ENCODE measurements at regions not wholly inside any gene's neighbourhood (a gene's known extent, or its start where the extent isn't known, plus 50 kb on each side); places are given as distances from the start of the nearest gene placed in this dataset.

DNA sequence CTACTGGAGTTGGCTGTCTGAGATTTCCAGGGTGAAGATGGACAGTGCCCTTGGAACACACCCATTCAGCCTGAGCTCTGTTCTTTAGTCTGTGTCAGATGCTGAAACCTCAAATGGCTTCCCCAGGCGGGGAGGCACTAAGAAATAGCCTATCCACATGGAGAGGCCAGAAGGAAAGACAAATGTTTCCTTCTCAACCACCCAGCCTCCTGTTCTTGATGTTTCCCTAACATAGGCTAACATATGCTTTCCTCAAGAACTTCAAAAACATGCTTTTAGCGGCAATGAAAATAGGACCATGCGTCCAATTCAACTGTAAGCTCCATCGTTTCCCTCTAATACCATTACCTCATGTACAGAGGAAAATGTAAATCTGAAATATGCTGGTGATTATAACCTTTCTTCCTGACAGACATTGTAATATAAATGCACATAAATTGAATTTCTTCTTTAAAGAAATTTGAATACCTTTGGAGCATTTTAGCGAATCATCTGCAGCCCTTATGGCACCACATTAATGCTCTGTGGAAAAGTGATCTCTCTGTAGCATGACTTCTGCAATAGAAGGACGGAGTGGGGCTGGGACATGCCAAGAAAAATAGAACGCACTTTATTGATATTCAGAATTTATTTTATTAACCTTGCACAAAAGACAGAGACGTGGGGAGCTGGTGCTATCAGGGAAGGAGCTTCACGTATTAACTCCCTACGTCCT is 60.1 kb downstream of the IRX3 start:
- no peaks in the 10 kb centered on the region for H3K36me3 Mint-ChIP-seq (ENCODE audit: low read depth)
- H3K27me3 Mint-ChIP-seq (ENCODE audit: insufficient read depth, low read depth, poor library complexity) = no peaks in the 10 kb centered on the region
- Histone ChIP-seq H3K79me2 (replicated peaks; ENCODE audit: insufficient read depth) (no peaks in the 10 kb centered on the region), H3K36me3 (ENCODE audit: insufficient read depth) (no peaks in the 10 kb centered on the region), H3K9me2 (ENCODE audit: insufficient read depth) (no peaks in the 10 kb centered on the region; the same call in 1 of the 2 replicates), H3K4me1 (ENCODE audit: insufficient read depth) (no peaks in the 10 kb centered on the region), H3K4me3 (no peak overlapping the region), H3F3A (replicated peaks; ENCODE audit: low read depth) (no peaks in the 10 kb centered on the region), H3K4me2 (no peak overlapping the region), H2AFZ (no peak overlapping the region), H4K20me1 (replicated peaks; ENCODE audit: insufficient read depth) (no peaks in the 10 kb centered on the region), H3K27ac (ENCODE audit: low read depth) (no peak overlapping the region), H3K27me3 (ENCODE audit: insufficient read depth) (no peaks in the 10 kb centered on the region)
- H3K4me1 Mint-ChIP-seq = no peaks in the 10 kb centered on the region
- DNase-seq (ENCODE audit: low spot score) (no peak), ATAC-seq (no peak)
- H3K4me3 Mint-ChIP-seq = no peak overlapping the region
- TF ChIP-seq JUNB (IDR thresholded peaks at IDR 0.05; ENCODE audit: unreplicated experiment) = no peak
- no peak for TF ChIP-seq POLR2AphosphoS5 (IDR thresholded peaks at IDR 0.05; ENCODE audit: low read depth)
- H3K27ac Mint-ChIP-seq = no peak overlapping the region
- peaks cover 7% of the 10 kb centered on the region; the same call in 2 of the 3 replicates for H3K9me3 Mint-ChIP-seq

DNA sequence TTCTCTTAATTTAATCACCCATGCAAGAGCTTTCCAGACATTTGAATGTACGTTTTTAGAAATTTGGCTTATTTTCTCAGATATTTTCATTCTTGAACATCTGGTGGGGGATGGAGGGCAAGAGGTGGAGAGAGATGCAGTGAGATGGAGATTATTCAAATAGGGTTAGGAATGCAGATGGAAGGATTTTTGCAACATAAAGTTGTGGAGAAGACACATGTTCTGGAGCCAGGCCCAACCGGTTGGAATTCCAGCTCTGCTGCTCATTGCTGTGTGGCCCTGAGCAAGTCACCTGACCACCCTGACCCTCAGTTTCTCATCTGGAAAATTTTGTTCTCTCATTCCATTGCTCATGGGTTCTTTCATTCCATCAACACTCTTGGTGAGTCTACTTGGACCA is 66.9 kb downstream of the IRX3 start:
- ATAC-seq = no peak
- no peak overlapping the region for H3K4me3 Mint-ChIP-seq
- TF ChIP-seq, protein P1, sequence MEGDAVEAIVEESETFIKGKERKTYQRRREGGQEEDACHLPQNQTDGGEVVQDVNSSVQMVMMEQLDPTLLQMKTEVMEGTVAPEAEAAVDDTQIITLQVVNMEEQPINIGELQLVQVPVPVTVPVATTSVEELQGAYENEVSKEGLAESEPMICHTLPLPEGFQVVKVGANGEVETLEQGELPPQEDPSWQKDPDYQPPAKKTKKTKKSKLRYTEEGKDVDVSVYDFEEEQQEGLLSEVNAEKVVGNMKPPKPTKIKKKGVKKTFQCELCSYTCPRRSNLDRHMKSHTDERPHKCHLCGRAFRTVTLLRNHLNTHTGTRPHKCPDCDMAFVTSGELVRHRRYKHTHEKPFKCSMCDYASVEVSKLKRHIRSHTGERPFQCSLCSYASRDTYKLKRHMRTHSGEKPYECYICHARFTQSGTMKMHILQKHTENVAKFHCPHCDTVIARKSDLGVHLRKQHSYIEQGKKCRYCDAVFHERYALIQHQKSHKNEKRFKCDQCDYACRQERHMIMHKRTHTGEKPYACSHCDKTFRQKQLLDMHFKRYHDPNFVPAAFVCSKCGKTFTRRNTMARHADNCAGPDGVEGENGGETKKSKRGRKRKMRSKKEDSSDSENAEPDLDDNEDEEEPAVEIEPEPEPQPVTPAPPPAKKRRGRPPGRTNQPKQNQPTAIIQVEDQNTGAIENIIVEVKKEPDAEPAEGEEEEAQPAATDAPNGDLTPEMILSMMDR (conservative IDR thresholded peaks at IDR 0.05; ENCODE audit: low read depth in 2 of 2) = no peak
- TF ChIP-seq NANOG (IDR thresholded peaks at IDR 0.05; ENCODE audit: borderline replicate concordance) (no peak), STAT1 (IDR thresholded peaks at IDR 0.05; ENCODE audit: unreplicated experiment) (no peak), EZH2 (IDR thresholded peaks at IDR 0.05; ENCODE audit: low read depth, unreplicated experiment) (no peak), CREB1 (CRISPR knock-in tag; IDR thresholded peaks at IDR 0.05; ENCODE audit: low read depth) (no peak), ZNF331 (CRISPR knock-in tag; IDR thresholded peaks at IDR 0.05; ENCODE audit: low read depth) (no peak), ZNF114 (CRISPR knock-in tag; IDR thresholded peaks at IDR 0.05) (no peak), JUNB (IDR thresholded peaks at IDR 0.05; ENCODE audit: unreplicated experiment) (no peak)
- TF ChIP-seq, protein P2, sequence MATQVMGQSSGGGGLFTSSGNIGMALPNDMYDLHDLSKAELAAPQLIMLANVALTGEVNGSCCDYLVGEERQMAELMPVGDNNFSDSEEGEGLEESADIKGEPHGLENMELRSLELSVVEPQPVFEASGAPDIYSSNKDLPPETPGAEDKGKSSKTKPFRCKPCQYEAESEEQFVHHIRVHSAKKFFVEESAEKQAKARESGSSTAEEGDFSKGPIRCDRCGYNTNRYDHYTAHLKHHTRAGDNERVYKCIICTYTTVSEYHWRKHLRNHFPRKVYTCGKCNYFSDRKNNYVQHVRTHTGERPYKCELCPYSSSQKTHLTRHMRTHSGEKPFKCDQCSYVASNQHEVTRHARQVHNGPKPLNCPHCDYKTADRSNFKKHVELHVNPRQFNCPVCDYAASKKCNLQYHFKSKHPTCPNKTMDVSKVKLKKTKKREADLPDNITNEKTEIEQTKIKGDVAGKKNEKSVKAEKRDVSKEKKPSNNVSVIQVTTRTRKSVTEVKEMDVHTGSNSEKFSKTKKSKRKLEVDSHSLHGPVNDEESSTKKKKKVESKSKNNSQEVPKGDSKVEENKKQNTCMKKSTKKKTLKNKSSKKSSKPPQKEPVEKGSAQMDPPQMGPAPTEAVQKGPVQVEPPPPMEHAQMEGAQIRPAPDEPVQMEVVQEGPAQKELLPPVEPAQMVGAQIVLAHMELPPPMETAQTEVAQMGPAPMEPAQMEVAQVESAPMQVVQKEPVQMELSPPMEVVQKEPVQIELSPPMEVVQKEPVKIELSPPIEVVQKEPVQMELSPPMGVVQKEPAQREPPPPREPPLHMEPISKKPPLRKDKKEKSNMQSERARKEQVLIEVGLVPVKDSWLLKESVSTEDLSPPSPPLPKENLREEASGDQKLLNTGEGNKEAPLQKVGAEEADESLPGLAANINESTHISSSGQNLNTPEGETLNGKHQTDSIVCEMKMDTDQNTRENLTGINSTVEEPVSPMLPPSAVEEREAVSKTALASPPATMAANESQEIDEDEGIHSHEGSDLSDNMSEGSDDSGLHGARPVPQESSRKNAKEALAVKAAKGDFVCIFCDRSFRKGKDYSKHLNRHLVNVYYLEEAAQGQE (IDR thresholded peaks at IDR 0.05; ENCODE audit: unreplicated experiment) = no peak
- TF ChIP-seq, protein P3, sequence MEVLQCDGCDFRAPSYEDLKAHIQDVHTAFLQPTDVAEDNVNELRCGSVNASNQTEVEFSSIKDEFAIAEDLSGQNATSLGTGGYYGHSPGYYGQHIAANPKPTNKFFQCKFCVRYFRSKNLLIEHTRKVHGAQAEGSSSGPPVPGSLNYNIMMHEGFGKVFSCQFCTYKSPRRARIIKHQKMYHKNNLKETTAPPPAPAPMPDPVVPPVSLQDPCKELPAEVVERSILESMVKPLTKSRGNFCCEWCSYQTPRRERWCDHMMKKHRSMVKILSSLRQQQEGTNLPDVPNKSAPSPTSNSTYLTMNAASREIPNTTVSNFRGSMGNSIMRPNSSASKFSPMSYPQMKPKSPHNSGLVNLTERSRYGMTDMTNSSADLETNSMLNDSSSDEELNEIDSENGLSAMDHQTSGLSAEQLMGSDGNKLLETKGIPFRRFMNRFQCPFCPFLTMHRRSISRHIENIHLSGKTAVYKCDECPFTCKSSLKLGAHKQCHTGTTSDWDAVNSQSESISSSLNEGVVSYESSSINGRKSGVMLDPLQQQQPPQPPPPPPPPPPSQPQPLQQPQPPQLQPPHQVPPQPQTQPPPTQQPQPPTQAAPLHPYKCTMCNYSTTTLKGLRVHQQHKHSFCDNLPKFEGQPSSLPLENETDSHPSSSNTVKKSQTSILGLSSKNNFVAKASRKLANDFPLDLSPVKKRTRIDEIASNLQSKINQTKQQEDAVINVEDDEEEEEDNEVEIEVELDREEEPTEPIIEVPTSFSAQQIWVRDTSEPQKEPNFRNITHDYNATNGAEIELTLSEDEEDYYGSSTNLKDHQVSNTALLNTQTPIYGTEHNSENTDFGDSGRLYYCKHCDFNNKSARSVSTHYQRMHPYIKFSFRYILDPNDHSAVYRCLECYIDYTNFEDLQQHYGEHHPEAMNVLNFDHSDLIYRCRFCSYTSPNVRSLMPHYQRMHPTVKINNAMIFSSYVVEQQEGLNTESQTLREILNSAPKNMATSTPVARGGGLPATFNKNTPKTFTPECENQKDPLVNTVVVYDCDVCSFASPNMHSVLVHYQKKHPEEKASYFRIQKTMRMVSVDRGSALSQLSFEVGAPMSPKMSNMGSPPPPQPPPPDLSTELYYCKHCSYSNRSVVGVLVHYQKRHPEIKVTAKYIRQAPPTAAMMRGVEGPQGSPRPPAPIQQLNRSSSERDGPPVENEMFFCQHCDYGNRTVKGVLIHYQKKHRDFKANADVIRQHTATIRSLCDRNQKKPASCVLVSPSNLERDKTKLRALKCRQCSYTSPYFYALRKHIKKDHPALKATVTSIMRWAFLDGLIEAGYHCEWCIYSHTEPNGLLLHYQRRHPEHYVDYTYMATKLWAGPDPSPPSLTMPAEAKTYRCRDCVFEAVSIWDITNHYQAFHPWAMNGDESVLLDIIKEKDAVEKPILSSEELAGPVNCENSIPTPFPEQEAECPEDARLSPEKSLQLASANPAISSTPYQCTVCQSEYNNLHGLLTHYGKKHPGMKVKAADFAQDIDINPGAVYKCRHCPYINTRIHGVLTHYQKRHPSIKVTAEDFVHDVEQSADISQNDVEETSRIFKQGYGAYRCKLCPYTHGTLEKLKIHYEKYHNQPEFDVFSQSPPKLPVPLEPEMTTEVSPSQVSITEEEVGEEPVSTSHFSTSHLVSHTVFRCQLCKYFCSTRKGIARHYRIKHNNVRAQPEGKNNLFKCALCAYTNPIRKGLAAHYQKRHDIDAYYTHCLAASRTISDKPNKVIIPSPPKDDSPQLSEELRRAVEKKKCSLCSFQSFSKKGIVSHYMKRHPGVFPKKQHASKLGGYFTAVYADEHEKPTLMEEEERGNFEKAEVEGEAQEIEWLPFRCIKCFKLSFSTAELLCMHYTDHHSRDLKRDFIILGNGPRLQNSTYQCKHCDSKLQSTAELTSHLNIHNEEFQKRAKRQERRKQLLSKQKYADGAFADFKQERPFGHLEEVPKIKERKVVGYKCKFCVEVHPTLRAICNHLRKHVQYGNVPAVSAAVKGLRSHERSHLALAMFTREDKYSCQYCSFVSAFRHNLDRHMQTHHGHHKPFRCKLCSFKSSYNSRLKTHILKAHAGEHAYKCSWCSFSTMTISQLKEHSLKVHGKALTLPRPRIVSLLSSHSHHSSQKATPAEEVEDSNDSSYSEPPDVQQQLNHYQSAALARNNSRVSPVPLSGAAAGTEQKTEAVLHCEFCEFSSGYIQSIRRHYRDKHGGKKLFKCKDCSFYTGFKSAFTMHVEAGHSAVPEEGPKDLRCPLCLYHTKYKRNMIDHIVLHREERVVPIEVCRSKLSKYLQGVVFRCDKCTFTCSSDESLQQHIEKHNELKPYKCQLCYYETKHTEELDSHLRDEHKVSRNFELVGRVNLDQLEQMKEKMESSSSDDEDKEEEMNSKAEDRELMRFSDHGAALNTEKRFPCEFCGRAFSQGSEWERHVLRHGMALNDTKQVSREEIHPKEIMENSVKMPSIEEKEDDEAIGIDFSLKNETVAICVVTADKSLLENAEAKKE (CRISPR knock-in tag; IDR thresholded peaks at IDR 0.05) = no peak

More for the DNA sequence above, 66.9 kb downstream of the IRX3 start:
- H2AFZ ChIP-seq = no peak overlapping the region
- H3K4me3 ChIP-seq = no peak overlapping the region
- H3K4me2 ChIP-seq = no peak overlapping the region
- Mint-ChIP-seq H3K36me3 (ENCODE audit: low read depth) (no peaks in the 10 kb centered on the region), H3K27me3 (ENCODE audit: insufficient read depth, low read depth, poor library complexity) (peaks cover 2% of the 10 kb centered on the region), H3K27ac (no peak overlapping the region), H3K4me1 (no peaks in the 10 kb centered on the region), H3K9me3 (no peaks in the 10 kb centered on the region)
- H3K4me1 ChIP-seq (ENCODE audit: insufficient read depth) = no peaks in the 10 kb centered on the region
- H3K9me2 ChIP-seq (ENCODE audit: insufficient read depth) = no peaks in the 10 kb centered on the region
- H3K27me3 ChIP-seq (ENCODE audit: insufficient read depth) = no peaks in the 10 kb centered on the region
- no peaks in the 10 kb centered on the region for H3F3A ChIP-seq (replicated peaks; ENCODE audit: low read depth)
- no peaks in the 10 kb centered on the region for H3K36me3 ChIP-seq (ENCODE audit: insufficient read depth)
- no peak for DNase-seq (ENCODE audit: low spot score)
- H4K20me1 ChIP-seq (replicated peaks; ENCODE audit: insufficient read depth) = no peaks in the 10 kb centered on the region
- no peak overlapping the region for H3K27ac ChIP-seq (ENCODE audit: low read depth)
- no peaks in the 10 kb centered on the region for H3K79me2 ChIP-seq (replicated peaks; ENCODE audit: insufficient read depth)
